ENCODE measurements at regions not wholly inside any gene's neighbourhood (a gene's known extent, or its start where the extent isn't known, plus 50 kb on each side); places are given as distances from the start of the nearest gene placed in this dataset.

DNA sequence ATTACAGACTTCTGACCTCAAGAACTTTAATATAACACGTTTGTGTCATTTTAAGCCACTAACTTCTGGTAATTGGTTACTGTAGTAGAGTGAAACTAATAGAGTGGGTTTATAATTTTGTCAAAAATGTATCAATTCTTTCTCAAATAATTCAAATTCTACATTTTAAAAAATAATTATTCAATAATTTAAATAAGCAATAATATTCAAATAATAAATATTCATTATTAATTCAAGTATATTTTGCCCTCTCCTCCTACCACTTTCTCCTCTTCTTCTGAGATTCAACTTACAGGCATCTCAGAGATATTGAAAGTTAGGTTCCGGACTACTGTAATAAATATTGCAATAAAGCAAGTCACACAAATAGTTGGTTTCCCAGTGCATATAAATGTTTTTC lies 1107.1 kb downstream of the KCNT2 start:
- H3K79me2 ChIP-seq (ENCODE audit: low read depth), result no peaks in the 10 kb centered on the region
- no peaks in the 10 kb centered on the region for H3K4me1 ChIP-seq (replicated peaks; ENCODE audit: insufficient read depth)
- no peak overlapping the region for H3K4me2 ChIP-seq
- H4K20me1 ChIP-seq (ENCODE audit: insufficient read depth), result no peaks in the 10 kb centered on the region
- CTCF ChIA-PET, result no interaction called here
- no TSS peak for BruUV-seq (replicated peaks)
- intact Hi-C loops (cut with micrococcal nuclease; ENCODE audit: unreplicated experiment), result no loop called here
- no peaks in the 10 kb centered on the region for H3K9me2 ChIP-seq (ENCODE audit: insufficient read depth)
- POLR2A ChIA-PET (ENCODE audit: unreplicated experiment), result no interaction called here
- no peak overlapping the region for H2AFZ ChIP-seq
- H3K36me3 ChIP-seq (ENCODE audit: low read depth), result no peaks in the 10 kb centered on the region
- H3K4me3 ChIP-seq, result no peak overlapping the region
- no peak overlapping the region for H3K27ac ChIP-seq
- no peak for DNase-seq
- no peaks in the 10 kb centered on the region for H3K27me3 ChIP-seq (ENCODE audit: insufficient read depth, low read depth)
- no peak for TF ChIP-seq EZH2 (IDR thresholded peaks at IDR 0.05; ENCODE audit: low read depth)
- TF ChIP-seq, protein P1, sequence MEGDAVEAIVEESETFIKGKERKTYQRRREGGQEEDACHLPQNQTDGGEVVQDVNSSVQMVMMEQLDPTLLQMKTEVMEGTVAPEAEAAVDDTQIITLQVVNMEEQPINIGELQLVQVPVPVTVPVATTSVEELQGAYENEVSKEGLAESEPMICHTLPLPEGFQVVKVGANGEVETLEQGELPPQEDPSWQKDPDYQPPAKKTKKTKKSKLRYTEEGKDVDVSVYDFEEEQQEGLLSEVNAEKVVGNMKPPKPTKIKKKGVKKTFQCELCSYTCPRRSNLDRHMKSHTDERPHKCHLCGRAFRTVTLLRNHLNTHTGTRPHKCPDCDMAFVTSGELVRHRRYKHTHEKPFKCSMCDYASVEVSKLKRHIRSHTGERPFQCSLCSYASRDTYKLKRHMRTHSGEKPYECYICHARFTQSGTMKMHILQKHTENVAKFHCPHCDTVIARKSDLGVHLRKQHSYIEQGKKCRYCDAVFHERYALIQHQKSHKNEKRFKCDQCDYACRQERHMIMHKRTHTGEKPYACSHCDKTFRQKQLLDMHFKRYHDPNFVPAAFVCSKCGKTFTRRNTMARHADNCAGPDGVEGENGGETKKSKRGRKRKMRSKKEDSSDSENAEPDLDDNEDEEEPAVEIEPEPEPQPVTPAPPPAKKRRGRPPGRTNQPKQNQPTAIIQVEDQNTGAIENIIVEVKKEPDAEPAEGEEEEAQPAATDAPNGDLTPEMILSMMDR (conservative IDR thresholded peaks at IDR 0.05), result no peak
- H3F3A ChIP-seq (ENCODE audit: insufficient read depth, low read depth), result no peaks in the 10 kb centered on the region
- no peaks in the 10 kb centered on the region for H3K9me3 ChIP-seq (ENCODE audit: insufficient read depth, low read depth)

DNA sequence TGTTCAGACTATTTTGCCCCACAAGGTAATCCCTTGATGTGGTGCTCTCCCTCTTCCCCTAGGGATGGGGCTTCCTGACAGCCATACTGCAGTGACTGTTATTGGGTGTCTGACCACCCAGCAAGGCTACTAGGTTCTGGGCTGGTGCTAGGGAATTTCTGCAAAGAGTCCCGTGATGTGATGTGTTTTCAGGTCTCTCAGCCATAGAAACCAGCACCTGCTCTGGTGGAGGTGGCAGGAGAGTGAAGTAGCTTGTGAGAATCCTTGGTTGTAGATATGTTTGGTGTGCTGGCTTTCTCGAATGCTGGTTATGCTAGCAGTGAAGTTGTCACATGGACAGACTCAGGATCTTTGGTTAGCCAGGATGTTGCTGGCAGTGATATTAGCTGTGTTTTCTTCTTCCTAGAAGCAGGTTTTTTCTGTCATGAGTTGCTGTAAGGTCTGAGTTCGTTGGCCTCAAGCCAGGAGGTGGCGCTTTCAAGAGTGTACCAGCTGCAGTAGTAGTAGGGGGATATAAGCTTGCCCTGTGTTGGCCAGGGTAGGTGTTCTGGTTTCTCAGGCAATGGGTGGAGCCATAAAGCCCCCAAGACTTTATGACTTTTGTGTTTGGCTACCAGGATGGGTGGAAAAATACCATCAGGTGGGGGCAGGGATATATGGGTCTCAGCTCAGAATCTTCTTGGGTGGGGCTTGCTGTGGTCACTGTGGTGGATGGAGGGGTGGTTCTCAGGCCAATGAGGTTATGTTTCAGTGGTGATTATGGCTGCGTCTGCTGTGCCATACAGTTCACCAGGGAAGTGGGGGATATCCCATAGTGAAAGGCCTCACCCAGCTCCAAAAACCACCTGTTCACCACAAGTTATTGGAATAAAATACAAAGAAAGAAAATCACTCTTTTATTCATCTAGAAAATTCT lies 1112.3 kb downstream of the KCNT2 start:
- no TSS peak for BruUV-seq (replicated peaks)
- Histone ChIP-seq H2AFZ (0 out of 2 replicates have a peak overlapping the region, but pooled peaks have one; percentile 39), H3K36me3 (ENCODE audit: low read depth) (no peaks in the 10 kb centered on the region), H3K9me2 (ENCODE audit: insufficient read depth) (no peaks in the 10 kb centered on the region), H3K4me2 (no peak overlapping the region), H3K9me3 (ENCODE audit: insufficient read depth, low read depth) (no peaks in the 10 kb centered on the region; the same call in 1 of the 2 replicates), H3K79me2 (ENCODE audit: low read depth) (no peaks in the 10 kb centered on the region), H3K27ac (no peak overlapping the region), H3F3A (ENCODE audit: insufficient read depth, low read depth) (no peaks in the 10 kb centered on the region), H4K20me1 (ENCODE audit: insufficient read depth) (no peaks in the 10 kb centered on the region), H3K4me1 (replicated peaks; ENCODE audit: insufficient read depth) (no peaks in the 10 kb centered on the region), H3K27me3 (ENCODE audit: insufficient read depth, low read depth) (no peaks in the 10 kb centered on the region), H3K4me3 (no peak overlapping the region)
- intact Hi-C loops (cut with micrococcal nuclease; ENCODE audit: unreplicated experiment), result no loop called here
- ChIA-PET CTCF (no interaction called here), POLR2A (ENCODE audit: unreplicated experiment) (no interaction called here)
- TF ChIP-seq, protein P1 (conservative IDR thresholded peaks at IDR 0.05), result no peak
- TF ChIP-seq EZH2 (IDR thresholded peaks at IDR 0.05; ENCODE audit: low read depth), result no peak
- no peak for DNase-seq

DNA sequence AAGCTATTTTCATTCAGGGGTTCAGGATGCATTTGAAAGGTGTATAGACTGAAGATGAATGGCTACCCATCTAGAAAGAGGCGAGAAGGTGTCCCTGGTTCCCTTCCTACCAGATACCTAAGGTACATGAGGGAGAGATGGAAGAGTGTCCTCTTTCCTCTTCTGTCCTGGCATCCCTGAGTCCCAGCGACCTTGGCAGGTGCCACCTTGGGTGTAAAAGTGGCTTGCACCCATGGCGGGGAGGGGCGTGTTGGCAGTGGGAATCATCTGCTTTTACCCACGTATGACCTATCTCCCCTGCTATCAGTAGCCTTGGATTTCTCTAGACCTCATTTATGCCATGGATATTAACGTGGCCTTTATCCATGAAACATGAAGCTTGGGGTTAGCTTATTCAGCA lies 1126.1 kb downstream of the KCNT2 start:
- H3K4me3 ChIP-seq, result no peak overlapping the region
- CTCF ChIA-PET, result no interaction called here
- no peak for DNase-seq
- no peaks in the 10 kb centered on the region for H3K9me2 ChIP-seq (ENCODE audit: insufficient read depth)
- H3K9me3 ChIP-seq (ENCODE audit: insufficient read depth, low read depth), result no peaks in the 10 kb centered on the region
- intact Hi-C loops (cut with micrococcal nuclease; ENCODE audit: unreplicated experiment), result no loop called here
- H3K27me3 ChIP-seq (ENCODE audit: insufficient read depth, low read depth), result no peaks in the 10 kb centered on the region
- no peak overlapping the region for H3K27ac ChIP-seq
- no peaks in the 10 kb centered on the region for H3F3A ChIP-seq (ENCODE audit: insufficient read depth, low read depth)
- no peaks in the 10 kb centered on the region for H4K20me1 ChIP-seq (ENCODE audit: insufficient read depth)
- no peaks in the 10 kb centered on the region for H3K79me2 ChIP-seq (ENCODE audit: low read depth)
- POLR2A ChIA-PET (ENCODE audit: unreplicated experiment), result no interaction called here
- no peaks in the 10 kb centered on the region for H3K4me1 ChIP-seq (replicated peaks; ENCODE audit: insufficient read depth)
- no peak overlapping the region for H2AFZ ChIP-seq
- H3K36me3 ChIP-seq (ENCODE audit: low read depth), result no peaks in the 10 kb centered on the region
- no peak overlapping the region for H3K4me2 ChIP-seq
- BruUV-seq (replicated peaks), result no TSS peak
- no peak for TF ChIP-seq EZH2 (IDR thresholded peaks at IDR 0.05; ENCODE audit: low read depth)
- TF ChIP-seq, protein P1 (conservative IDR thresholded peaks at IDR 0.05), result no peak

Data from PC-9 (cell line).